GM21737 (cell line): ENCODE measurements at regions not wholly inside any gene's neighbourhood (a gene's known extent, or its start where the extent isn't known, plus 50 kb on each side); places are given as distances from the start of the nearest gene placed in this dataset.

Experiments used
- ATAC-seq: cut with Tn5 transposase; IDR thresholded peaks from one replicate; pipeline ENCODE4 v1.9.1; 2021; ENCODE audit warnings: mild to moderate bottlenecking, moderate library complexity; ENCODE audit not compliant: unreplicated experiment

DNA sequence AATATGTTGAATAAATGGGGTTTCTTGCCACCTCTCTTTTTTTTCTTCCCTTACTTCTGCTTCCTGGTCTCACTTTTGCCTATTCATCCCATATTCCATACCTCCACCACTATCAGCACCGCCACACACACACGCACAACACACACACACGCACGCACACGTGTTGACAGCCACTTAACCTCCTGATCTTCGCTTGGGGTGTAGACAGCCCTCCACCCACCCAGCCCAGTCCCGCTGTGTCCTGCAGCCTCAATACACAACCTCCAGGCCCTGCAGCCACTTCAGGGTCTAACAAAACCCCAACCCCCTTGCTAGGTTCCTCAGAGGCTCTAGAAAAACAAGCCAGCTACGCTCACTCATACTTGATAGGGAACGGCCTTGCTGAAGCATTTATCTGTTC is 72.3 kb downstream of the LINC00237 start:
- ATAC-seq: no peak

DNA sequence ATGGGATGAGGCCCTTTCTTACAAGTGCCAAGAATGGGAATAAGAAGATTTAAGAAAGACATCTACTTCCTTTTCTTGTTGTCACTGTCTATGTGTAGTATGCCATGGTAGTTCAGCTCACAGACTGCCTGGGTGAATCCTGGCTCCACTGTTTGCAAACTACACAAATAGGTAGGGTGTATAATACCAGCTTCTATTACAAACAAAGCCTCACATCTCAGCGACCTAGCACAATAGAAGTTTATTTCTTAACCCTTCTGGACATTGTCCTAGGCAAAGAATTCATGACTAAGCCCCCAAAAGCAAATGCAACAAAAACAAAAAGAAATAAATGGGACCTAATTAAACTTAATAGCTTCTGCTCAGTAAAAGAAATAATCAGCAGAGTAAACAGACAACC is 74.5 kb downstream of the LINC00237 start:
- no peak for ATAC-seq

DNA sequence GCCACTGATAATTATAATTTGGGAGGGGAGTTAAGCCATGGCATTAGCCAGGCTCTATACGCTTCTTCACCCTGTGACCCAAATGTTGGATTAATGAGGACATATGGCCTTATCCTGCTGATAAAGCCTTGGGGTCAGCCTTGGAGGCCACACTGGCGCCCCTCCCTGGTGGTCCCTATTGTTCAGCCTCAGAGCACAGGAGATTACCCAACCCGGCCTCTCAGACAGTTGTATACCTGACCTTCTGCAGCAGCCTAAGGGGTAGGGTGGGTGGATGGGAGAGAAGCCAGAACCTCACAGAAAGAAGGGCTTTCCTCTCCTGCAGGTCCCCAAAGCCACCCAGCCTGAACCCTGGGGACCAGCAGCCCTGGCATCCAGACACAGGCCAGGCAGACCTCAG is 76.8 kb downstream of the LINC00237 start:
- no peak for ATAC-seq

DNA sequence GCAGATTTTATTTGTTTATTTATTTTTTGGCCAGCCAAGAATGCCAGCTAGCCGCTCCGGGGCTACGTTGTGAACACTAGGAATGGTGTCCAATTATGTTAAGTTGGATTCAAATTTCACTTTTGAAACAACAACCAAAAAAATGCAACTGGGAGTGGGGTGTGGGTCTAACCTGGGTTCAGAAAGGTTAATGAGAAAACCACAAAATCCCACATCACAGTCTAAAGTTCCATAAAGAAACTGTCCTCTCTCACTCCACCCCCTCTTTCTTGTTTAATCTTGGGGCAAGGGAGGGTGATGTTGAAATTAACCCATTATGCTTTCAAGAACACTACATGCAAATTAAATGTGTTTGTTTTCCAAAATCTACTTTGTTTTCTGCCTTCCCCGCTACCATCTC is 77.2 kb downstream of the LINC00237 start:
- ATAC-seq: no peak

DNA sequence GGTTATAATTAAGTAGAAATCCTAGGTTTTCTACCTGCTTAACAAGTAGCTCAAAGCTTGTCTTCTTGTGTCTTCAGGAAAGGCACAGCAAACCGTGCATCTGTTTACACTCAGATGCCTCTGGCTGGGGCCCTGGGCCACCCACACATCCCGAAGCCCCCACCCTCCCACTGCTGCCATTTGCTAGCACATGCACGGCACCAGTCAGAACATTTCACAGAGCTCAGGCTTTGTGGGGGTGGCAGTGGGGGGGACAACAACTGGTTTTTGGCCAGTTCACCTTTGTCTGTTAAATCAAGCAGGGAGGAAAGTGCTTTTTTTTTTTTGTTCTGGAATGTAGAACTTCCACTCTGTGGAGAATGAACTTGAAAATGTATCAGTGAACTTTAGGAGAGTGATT is 77.7 kb downstream of the LINC00237 start:
- no peak for ATAC-seq

DNA sequence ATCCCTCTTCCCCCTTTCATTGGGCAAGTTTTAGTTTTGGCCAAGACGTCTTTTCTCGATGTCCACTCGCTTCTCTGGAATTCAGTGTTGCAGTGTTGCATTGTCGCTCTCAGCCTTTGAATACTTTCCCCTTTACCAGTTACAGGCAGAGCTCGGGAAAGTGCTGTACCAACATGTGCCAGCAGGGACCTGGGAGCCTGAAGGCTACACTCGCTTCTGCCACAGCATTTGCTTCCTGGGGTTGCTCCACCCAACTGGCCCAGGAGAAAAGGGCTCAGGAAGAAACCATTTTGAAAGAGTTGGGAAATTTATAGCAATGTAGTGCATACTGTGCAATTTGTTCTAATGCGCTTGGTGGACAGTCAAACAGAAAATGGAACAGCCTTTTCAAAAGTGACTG is 78.6 kb downstream of the LINC00237 start:
- no peak for ATAC-seq

DNA sequence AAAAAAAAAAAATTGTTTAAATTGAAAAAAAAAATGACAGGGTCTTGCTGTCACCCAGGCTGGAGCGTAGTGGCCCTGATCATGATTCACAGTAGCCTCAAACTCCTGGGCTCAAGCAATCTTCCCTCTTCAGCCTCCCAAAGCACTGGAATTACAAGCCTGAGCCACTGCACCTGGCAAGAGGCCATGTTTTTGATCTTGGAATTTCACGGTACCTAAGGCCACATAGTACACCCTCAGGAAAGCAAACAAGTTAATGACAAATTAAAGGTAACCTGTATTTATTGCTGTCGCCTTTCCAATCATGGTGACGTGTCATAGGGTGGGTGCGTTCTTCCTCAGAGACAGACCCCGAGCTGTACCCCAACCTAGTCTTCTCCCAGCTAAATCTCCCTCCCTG is 79.2 kb downstream of the LINC00237 start:
- no peak for ATAC-seq

DNA sequence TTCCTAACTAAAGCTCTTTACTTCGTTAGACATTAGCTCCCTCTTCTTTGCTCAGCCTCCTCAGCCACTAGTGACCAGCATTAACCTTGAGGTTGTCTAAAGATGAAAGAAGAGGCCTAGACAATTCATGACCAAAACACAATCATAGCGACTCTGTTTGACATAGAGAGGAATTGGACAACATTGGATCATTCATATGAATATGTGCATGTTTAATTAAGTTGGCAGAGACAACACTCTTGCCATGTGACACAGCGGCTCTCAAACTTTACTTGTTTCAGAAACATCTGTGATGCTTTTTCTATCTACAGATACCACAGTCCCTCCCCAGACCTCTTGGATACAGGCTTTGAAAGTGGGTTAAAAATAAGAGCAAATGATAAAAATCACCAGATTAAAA is 81.7 kb downstream of the LINC00237 start:
- no peak for ATAC-seq

DNA sequence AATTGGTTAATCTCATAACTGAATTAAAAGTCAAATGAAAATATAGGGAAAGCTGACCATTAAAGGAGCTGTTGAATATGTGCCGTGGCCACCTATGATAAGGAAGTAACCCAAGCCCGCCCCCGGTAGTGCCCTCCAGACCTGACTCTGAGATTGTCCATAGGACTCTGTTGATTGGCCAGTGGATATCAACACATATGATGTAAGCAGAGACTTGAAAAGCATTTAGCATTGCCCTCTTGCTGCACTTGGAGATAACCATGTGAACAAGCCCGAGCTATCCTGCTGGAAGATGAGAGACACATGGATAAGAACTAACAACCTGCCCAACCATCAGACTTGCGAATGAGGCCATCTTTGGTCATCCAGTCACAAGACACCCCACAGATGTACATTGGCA is 83.2 kb downstream of the LINC00237 start:
- no peak for ATAC-seq

DNA sequence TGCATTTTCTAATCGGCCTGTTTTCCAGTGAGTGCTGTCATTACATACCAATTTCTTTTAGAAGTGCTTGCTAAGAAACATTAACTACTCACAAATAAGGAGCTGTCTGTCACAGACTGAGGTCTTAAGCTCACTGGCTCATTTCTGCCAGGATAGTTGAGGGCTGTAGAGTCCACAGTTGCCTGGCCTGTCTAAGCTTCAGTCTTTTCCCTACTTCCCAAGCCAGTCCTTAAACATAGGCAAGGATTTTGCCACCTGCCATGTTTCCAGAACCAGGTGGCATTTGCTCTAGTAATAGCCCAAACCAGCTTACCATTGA is 84.7 kb downstream of the LINC00237 start:
- no peak for ATAC-seq

DNA sequence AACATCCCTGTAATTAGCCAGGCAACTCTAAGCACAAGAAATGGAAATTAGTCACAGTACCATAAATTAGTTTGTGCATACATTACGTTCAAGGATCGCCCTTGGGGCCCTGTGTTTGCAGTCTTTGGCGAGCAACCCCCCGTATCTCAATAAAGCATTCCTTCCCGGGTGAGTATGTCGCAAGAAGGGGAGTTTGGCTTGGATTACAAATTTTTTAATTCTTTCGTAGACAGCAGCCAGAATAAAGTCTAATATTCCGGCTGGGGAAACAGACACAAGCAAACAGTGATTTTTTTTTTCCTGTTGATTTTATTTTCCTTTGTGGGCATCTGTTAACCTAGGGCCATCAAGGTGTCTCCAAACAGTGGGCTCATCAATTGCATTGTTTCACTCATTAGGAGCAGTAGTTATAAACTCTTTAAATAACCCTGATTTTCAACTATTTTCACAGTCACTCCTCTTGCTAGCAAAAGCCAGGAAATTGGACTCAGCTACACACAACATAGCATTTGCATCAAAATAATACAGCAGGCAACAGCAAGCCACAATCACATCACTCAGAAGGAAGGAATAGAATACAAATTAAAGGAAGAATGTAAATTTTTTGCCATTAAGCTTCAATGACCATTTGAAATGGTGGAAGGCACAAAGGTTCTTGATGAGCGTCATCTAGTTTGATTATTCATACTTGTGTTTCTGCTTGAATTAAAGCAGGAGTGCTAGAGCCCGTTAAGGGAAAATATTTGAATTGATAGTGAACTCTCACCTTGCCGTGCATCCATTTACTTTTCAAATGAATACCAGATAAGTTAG is 85.3 kb downstream of the LINC00237 start:
- no peak for ATAC-seq

DNA sequence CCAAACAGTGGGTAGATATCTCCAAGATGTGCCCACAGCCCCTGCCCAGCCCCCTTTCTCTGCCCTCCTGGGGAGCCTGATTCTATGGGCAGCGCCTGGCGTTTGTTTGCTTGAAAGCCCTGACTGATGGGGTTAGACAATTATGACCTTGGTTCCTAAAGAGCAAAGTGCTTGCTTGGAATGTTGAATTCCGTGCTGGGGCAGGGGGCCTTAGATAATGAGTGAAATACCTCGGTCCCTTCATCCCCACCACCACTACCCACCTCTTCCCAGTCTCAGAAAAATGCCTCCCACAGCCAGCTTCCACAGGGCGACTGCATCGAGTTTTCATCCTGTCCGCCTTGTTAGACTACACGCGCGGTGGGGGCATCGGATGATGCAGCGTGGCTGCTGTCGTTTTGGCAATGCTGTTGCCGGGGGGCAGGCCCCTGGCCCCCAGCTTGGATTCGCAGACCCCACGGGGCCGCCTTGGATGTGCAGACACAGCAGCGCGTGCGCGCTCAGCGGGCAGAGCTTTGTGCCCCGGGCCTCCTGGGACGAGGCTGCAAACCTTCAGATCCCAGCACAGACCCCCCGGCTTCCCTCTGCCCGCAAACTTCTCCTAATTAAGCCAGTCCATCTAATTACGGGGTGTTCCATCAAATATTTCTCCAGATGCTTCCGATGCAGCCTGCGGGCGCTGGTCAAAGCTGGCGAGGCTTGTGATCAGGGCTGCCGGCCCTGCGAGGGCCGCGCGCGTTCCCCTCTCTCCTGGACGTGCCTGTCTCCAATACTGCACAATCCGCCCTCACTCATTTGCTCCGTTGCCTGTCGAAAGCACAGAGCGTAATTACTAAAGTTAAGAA is 86.1 kb downstream of the LINC00237 start:
- ATAC-seq: no peak

DNA sequence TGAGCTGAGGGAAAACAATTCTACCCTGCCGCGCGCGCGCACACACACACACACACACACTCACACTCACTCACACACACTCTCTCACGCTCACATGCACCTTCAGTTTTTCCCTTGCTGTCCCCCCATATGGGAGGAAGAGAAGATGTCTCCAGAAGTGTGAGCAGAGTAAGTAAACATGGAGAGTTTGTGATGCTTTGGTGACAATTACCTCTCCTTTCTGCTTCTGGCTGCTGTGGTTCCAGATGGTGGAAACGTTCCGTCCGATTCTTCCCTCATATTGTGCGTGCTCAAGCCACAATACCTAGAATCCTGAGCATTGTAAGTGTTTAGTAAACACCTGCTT is 86.7 kb downstream of the LINC00237 start:
- no peak for ATAC-seq

DNA sequence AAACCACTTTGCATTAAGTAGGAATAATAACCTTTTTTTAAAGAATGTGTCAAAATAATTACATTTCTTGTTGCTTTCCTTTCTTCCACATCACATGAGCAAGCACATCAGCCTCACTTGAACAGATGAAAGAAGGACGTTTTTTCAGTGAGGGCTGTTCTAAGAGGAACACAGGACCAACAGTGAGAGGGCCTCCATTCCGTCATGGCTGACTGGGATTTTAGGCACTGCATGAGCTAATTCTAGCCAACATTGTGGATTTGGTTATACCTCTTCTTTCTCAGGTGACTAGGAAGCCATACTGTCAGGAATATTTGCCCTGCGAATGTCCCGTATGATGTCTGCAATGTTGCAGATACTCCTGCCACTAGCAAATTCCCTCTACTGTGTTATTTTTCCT is 87.6 kb downstream of the LINC00237 start:
- no peak for ATAC-seq

DNA sequence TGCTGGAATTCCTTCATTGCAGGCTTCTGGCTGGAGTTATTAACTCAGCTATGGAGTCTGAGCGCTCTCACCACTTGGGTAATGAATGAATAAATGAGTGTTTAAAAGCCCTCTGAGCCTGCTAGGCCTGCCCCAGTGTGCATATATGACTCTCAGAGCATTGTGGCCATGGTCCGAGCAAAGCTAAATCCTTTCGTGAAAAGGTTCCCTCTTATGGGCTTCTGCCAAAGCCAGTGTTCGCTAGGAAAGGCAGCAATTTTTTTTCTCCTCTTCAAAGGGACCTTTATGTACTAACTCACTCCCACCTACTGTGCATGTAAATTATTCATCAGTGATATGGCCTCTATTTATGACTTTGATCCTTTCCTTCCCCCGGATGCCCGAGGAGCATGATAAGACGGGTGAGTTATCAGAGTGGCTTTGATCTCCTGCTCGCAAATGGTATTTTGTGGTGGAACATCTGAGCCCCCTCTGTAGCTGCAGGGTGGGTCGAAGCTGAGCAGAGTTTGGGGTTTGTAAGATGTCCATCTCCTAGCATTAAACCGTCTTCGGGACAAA is 88.6 kb downstream of the LINC00237 start:
- ATAC-seq: no peak

DNA sequence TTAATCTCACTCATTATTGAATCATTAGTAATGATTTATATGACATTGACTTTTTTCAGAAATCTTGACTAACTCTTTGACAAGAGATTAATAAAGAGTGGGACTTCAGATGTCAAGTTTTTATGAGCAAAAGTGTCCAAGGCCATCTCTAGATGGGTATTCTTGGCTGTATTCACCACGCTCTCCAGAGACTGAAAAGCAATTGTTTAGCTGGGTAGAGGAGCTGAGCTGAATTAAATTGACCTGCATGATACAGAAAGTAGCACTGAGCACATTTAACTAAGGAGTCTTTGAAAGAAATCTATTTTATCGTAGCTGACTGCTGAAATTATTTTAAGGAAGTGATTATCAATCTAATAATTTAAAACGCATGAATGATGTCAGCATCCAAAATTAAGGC is 89.4 kb downstream of the LINC00237 start:
- ATAC-seq: no peak

DNA sequence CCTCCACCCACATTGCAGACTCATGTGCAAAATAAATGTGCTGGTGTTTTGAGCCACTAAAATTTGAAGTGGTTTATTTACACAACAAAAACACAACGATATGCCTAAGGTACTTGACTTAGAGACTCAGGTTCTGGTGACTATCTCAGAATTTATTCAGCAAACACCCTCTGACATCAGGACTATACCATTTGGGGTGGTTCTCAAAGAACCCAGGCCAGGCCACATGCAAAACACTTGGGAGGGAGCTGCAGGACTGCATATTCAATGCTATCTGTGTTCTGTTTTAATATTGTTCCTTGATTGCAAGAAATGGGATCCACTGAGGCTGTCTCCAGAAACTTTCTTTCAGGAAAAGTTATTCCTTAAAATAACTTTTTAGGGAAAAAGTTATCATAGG is 91.6 kb downstream of the LINC00237 start:
- no peak for ATAC-seq

DNA sequence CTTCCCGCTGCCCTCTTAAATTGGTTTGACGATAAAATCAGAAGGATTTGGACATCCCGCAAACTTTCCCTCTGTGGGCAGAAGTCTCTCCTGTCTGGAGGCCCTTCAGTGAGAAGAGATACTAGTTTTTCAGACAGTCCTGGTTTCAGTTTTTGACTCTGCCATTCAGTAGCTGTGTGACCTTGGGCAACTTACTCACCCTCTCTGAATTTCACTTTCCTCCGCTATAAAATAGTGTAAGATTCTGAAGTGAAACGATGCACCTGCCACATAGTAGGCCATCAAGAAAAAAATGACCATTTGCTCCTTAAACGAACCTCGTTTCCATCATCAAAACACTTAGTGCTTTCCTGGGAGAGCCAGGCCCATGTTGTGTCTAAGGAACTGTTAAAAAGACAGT is 97.2 kb downstream of the LINC00237 start:
- no peak for ATAC-seq

DNA sequence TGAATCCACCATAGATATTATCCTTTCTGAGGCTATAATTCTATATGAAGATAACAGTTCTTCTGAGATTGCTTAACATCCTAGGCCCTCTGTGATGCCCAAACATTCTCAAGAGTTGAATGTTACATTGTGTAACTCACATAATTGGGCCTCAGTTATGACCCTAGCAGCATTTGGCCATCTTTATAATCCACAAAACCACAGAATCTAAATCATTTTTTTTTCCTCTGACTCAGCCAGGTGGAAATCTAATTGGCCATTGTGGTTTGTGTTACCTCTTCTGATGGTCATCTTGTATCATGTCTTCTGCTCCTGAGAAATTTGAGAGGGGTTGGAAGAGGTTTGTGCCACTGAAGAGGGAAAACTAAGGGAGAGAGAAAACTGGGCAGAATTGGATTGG is 99.5 kb downstream of the LINC00237 start:
- ATAC-seq: no peak

DNA sequence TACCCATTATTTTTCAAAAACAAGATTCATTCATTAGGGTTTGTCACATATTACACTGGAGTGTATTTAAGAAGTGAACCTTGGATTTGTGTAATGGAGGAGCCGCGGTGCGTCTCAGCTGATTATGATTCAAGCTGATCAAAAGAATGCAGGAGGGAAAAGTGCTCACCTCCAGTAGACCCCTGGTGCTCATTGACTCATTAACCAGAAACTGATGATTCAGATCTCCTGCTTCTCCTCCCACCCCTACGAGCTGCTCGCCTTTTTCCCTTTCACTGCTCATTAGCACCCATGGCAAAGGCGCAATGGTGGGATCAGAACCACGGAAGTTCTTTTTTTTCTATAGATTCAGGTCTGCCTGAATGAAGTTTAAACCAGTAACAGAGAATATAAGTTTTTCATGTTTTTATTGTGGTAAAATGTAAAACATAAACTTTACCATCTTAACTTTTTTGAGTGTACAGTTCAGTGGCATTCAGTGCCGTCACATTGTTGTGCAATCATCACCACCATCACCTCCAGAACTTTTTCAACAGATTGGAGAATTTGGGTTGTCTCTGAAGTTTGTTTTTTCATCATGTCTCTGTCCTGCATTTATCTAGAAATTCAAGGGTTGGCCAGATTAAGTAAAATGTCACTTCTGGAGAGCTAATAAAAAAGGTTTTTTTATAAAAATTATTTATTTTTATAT is 101.6 kb downstream of the LINC00237 start:
- no peak for ATAC-seq

DNA sequence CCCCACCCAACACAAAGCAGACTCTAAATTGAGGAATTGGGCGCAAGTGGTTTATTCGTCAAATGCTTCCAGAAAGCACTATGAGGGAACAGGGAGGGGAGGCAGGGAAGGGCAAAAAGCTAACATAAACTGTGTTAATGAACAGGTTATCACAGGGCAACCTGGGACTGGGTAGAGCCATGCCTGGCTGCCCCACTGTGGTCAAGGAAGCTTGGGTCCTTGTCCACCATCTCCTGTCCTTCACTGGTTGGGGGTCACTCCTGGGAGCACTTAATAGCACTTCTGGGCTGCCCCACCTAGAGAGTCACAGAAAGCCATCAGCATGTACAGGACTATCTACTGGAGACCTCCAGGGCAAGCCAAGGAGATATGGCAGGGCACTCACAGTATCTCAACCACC is 102.3 kb downstream of the LINC00237 start:
- no peak for ATAC-seq

DNA sequence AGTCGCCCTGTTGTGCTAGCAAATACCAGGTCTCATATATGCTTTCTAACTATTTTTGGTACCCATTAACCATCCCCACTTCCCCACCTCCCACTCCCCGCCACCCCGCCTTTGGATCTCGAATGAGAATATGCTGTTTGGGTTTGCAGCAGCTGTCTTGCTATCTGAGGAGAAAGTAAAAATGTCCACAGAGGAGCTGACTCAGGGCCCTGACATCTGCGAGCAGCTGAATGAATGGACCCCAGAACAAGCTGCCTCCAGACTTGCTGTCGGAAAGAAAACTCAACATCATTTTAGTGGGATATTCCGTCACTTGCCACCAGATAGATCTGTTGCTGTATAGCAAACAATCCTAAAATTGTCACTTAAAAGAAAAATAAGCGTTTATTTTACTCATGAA is 103.7 kb downstream of the LINC00237 start:
- ATAC-seq: no peak
